ENCODE measurements at regions not wholly inside any gene's neighbourhood (a gene's known extent, or its start where the extent isn't known, plus 50 kb on each side); places are given as distances from the start of the nearest gene placed in this dataset.

DNA sequence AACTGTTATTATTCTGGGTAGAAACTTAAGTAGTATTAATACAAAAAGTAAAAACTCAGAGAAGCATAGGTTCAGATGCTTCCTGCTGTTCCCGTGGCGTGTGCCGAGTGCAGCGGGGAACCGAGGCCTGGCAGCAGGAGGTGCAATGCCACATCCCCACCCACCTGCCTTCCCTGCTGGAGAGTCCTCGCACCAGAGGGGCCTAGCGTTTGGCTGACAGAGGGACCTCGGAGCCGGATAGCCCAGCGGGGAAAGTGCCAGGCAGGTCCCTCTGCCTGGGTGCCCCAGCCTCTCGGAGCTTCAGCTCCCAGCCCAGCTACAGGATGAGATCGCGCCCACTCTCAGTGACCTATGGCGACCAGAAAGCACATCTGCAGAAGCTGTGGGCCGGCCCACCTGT lies 169.6 kb upstream of the GSE1 start:
- WGBS (ENCODE audit: extremely low coverage, insufficient read length, low lambda C conversion rate) = no CpG with 5 or more reads among the region's 15 CpGs
- Histone ChIP-seq H3K27me3 (ENCODE audit: insufficient read depth, low read length) (no peaks in the 10 kb centered on the region), H2BK12ac (ENCODE audit: insufficient read length, low read depth, low read length) (no peak overlapping the region), H4K8ac (replicated peaks; ENCODE audit: insufficient read length, low read depth, low read length) (no peak overlapping the region), H3K18ac (ENCODE audit: insufficient read length, low read depth, low read length) (no peak overlapping the region), H2BK20ac (ENCODE audit: low read depth, low read length, poor library complexity, severe bottlenecking) (no peak overlapping the region), H2AFZ (ENCODE audit: low read length) (no peak overlapping the region), H3K4me1 (ENCODE audit: insufficient read depth, low read length) (peaks cover 1% of the 10 kb centered on the region; the same call in 1 of the 2 replicates), H3K23me2 (ENCODE audit: insufficient read length, low read depth, low read length, poor library complexity, severe bottlenecking) (no peaks in the 10 kb centered on the region), H3K9me3 (ENCODE audit: control insufficient read depth, low read depth, low read length) (no peaks in the 10 kb centered on the region), H3K4me2 (ENCODE audit: insufficient read depth, insufficient read length, low read length) (no peak overlapping the region), H3K27ac (ENCODE audit: insufficient read length, low read depth, low read length) (no peak overlapping the region), H3K14ac (ENCODE audit: insufficient read depth, low read length) (no peak overlapping the region), H2BK5ac (ENCODE audit: insufficient read length, low read length) (no peak overlapping the region), H3K9ac (ENCODE audit: extremely low read depth, insufficient read length, low read length) (no peak overlapping the region), H3K4ac (ENCODE audit: low read depth, low read length) (no peak overlapping the region), H2BK120ac (ENCODE audit: low read depth, low read length, poor library complexity, severe bottlenecking) (no peak overlapping the region), H3T11ph (ENCODE audit: low read length) (no peak overlapping the region), H4K5ac (ENCODE audit: insufficient read length, low read depth, low read length) (no peak overlapping the region), H3K56ac (ENCODE audit: insufficient read length, low read depth, low read length) (no peak overlapping the region), H4K20me1 (ENCODE audit: control insufficient read depth, insufficient read depth, insufficient read length) (peaks cover 10% of the 10 kb centered on the region), H2AK5ac (ENCODE audit: insufficient read length, low read length) (no peak overlapping the region), H3K79me2 (ENCODE audit: insufficient read depth, low read length) (no peaks in the 10 kb centered on the region), H3K79me1 (ENCODE audit: insufficient read depth, low read depth, low read length, poor library complexity, severe bottlenecking) (no peaks in the 10 kb centered on the region), H3K23ac (ENCODE audit: insufficient read length, low read depth, low read length) (no peak overlapping the region), H2BK15ac (ENCODE audit: low read depth, low read length) (no peak overlapping the region), H4K91ac (ENCODE audit: insufficient read length, low read depth, low read length) (no peak overlapping the region)
- TF ChIP-seq, protein P1, sequence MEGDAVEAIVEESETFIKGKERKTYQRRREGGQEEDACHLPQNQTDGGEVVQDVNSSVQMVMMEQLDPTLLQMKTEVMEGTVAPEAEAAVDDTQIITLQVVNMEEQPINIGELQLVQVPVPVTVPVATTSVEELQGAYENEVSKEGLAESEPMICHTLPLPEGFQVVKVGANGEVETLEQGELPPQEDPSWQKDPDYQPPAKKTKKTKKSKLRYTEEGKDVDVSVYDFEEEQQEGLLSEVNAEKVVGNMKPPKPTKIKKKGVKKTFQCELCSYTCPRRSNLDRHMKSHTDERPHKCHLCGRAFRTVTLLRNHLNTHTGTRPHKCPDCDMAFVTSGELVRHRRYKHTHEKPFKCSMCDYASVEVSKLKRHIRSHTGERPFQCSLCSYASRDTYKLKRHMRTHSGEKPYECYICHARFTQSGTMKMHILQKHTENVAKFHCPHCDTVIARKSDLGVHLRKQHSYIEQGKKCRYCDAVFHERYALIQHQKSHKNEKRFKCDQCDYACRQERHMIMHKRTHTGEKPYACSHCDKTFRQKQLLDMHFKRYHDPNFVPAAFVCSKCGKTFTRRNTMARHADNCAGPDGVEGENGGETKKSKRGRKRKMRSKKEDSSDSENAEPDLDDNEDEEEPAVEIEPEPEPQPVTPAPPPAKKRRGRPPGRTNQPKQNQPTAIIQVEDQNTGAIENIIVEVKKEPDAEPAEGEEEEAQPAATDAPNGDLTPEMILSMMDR (conservative IDR thresholded peaks at IDR 0.05) = no peak
- Mint-ChIP-seq H3K4me1 (peaks cover 24 to 41% of the 10 kb centered on the region in 2 experiments), H3K9me3 (no peaks in the 10 kb centered on the region), H3K27ac (no peak overlapping the region), H3K4me3 (no peak overlapping the region), H3K36me3 (ENCODE audit: insufficient read depth in 1 of 3, low read depth in 3 of 3) (no peaks in the 10 kb centered on the region; a peak in 2 of 7 replicates), H3K27me3 (ENCODE audit: low read depth) (peaks cover 12% of the 10 kb centered on the region)
- no peak for DNase-seq

All from H9 (cell line).